GM23338 (cell line): ENCODE measurements at regions not wholly inside any gene's neighbourhood (a gene's known extent, or its start where the extent isn't known, plus 50 kb on each side); places are given as distances from the start of the nearest gene placed in this dataset.

ENCODE experiments used
- ATAC-seq: fragments of 200-7000 bp; cut with Tn5 transposase; 3 replicates; pipeline ENCODE4 v1.9.1; 2020
- DNase-seq: peaks from one replicate; pipeline ENCODE4 v3.0.0-alpha.2; 2015; ENCODE audit warnings: low spot score
- H2AFZ ChIP-seq: fragments of 200-600 bp; sonication (generic); 2 replicates; pipeline ENCODE4 v1.8.0; 2016; ENCODE audit warnings: antibody characterized with exemption, mild to moderate bottlenecking, moderate library complexity
- H3F3A ChIP-seq: fragments of 200-600 bp; sonication (generic); replicated peaks from 2 replicates; pipeline ENCODE4 v1.8.0; 2017; ENCODE audit warnings: antibody characterized with exemption, mixed run types, low read depth
- H3K27ac ChIP-seq: fragments of 200-600 bp; sonication (generic); 2 replicates; pipeline ENCODE4 v1.6.1; 2016; ENCODE audit warnings: low read depth
- H3K27me3 ChIP-seq: fragments of 200-600 bp; sonication (generic); 2 replicates; pipeline ENCODE4 v1.8.0; 2016; ENCODE audit warnings: mild to moderate bottlenecking, mixed run types, moderate library complexity; ENCODE audit not compliant: insufficient read depth
- H3K36me3 ChIP-seq: fragments of 200-600 bp; sonication (generic); 2 replicates; pipeline ENCODE4 v1.8.0; 2016; ENCODE audit warnings: mild to moderate bottlenecking; ENCODE audit not compliant: insufficient read depth
- H3K4me1 ChIP-seq: fragments of 200-600 bp; sonication (generic); 2 replicates; pipeline ENCODE4 v1.8.0; 2016; ENCODE audit warnings: mild to moderate bottlenecking, moderate library complexity; ENCODE audit not compliant: insufficient read depth
- H3K4me2 ChIP-seq: fragments of 200-600 bp; sonication (generic); 2 replicates; pipeline ENCODE4 v1.7.1; 2017; ENCODE audit warnings: mixed run types
- H3K4me3 ChIP-seq: fragments of 200-600 bp; sonication (generic); 2 replicates; pipeline ENCODE4 v1.6.1; 2016; ENCODE audit warnings: mixed run types
- H3K79me2 ChIP-seq: fragments of 200-600 bp; sonication (generic); replicated peaks from 2 replicates; pipeline ENCODE4 v1.8.0; 2017; ENCODE audit warnings: mild to moderate bottlenecking; ENCODE audit not compliant: insufficient read depth
- H3K9me2 ChIP-seq: fragments of 200-600 bp; sonication (generic); 2 replicates; pipeline ENCODE4 v1.8.0; 2017; ENCODE audit not compliant: insufficient read depth
- H4K20me1 ChIP-seq: fragments of 200-600 bp; sonication (generic); replicated peaks from 2 replicates; pipeline ENCODE4 v1.8.0; 2017; ENCODE audit warnings: mild to moderate bottlenecking; ENCODE audit not compliant: insufficient read depth
- H3K27ac Mint-ChIP-seq: 2 replicates; pipeline ENCODE4 v1.8.0; 2020; ENCODE audit warnings: inconsistent platforms, mild to moderate bottlenecking, moderate library complexity, mixed read lengths
- H3K27me3 Mint-ChIP-seq: 3 replicates; pipeline ENCODE4 v1.8.0; 2022; ENCODE audit warnings: low read depth, mild to moderate bottlenecking, moderate library complexity, mixed read lengths, inconsistent platforms; ENCODE audit not compliant: insufficient read depth, poor library complexity
- H3K36me3 Mint-ChIP-seq: 3 replicates; pipeline ENCODE4 v1.8.0; 2021; ENCODE audit warnings: low read depth, mild to moderate bottlenecking, inconsistent platforms, moderate library complexity, mixed read lengths
- H3K4me1 Mint-ChIP-seq: 3 replicates; pipeline ENCODE4 v1.8.0; 2020; ENCODE audit warnings: mild to moderate bottlenecking, inconsistent platforms, mixed read lengths
- H3K4me3 Mint-ChIP-seq: 3 replicates; pipeline ENCODE4 v1.8.0; 2021; ENCODE audit warnings: moderate library complexity, mild to moderate bottlenecking, inconsistent platforms, mixed read lengths
- H3K9me3 Mint-ChIP-seq: 3 replicates; pipeline ENCODE4 v1.8.0; 2020; ENCODE audit warnings: moderate library complexity, mild to moderate bottlenecking, inconsistent platforms, mixed read lengths
- CREB1 ChIP-seq: fragments of 250-450 bp; sonication (Bioruptor Pico); IDR thresholded peaks from 2 replicates; pipeline ENCODE4 v1.5.0; 2020; ENCODE audit warnings: low read depth, mild to moderate bottlenecking, moderate library complexity
- CTCF ChIP-seq, 2 experiments: fragments of 200-600 bp in 1 of 2; sonication (generic) in 1 of 2; conservative IDR thresholded peaks; 2 replicates each; pipeline versions ENCODE4 v1.5.1 to v1.6.1; 2016 to 2017; ENCODE audit warnings: antibody characterized with exemption in 2 of 2, low read depth in 2 of 2, mild to moderate bottlenecking in 2 of 2, moderate library complexity in 1 of 2
- EZH2 ChIP-seq: fragments of 200-600 bp; sonication (generic); IDR thresholded peaks from one replicate; pipeline ENCODE4 v1.8.0; 2017; ENCODE audit warnings: antibody characterized with exemption, mild to moderate bottlenecking, low read depth; ENCODE audit not compliant: unreplicated experiment
- EZH2phosphoT487 ChIP-seq: fragments of 200-600 bp; sonication (generic); IDR thresholded peaks from one replicate; pipeline ENCODE4 v1.8.1; 2018; ENCODE audit warnings: antibody characterized with exemption; ENCODE audit not compliant: unreplicated experiment
- NANOG ChIP-seq: IDR thresholded peaks from 2 replicates; pipeline ENCODE4 v1.6.1; 2016; ENCODE audit warnings: antibody characterized with exemption, borderline replicate concordance
- POLR2AphosphoS5 ChIP-seq: IDR thresholded peaks from 2 replicates; pipeline ENCODE4 v1.6.1; 2016; ENCODE audit warnings: antibody characterized with exemption, low read depth
- REST ChIP-seq: IDR thresholded peaks from one replicate; pipeline ENCODE4 v1.6.1; 2018; ENCODE audit warnings: antibody characterized with exemption; ENCODE audit not compliant: unreplicated experiment
- STAT1 ChIP-seq: IDR thresholded peaks from one replicate; pipeline ENCODE4 v1.6.1; 2016; ENCODE audit warnings: antibody characterized with exemption; ENCODE audit not compliant: unreplicated experiment
- ZNF114 ChIP-seq: fragments of 250-450 bp; sonication (Bioruptor Pico); IDR thresholded peaks from 2 replicates; pipeline ENCODE4 v1.5.0; 2020; ENCODE audit warnings: mild to moderate bottlenecking, moderate library complexity
- ZNF331 ChIP-seq: fragments of 250-450 bp; sonication (Bioruptor Pico); IDR thresholded peaks from 2 replicates; pipeline ENCODE4 v1.5.0; 2020; ENCODE audit warnings: low read depth, mild to moderate bottlenecking, moderate library complexity
- ZNF462 ChIP-seq: fragments of 250-450 bp; sonication (Bioruptor Pico); IDR thresholded peaks from 2 replicates; pipeline ENCODE4 v1.5.0; 2020; ENCODE audit warnings: mild to moderate bottlenecking, moderate library complexity

DNA sequence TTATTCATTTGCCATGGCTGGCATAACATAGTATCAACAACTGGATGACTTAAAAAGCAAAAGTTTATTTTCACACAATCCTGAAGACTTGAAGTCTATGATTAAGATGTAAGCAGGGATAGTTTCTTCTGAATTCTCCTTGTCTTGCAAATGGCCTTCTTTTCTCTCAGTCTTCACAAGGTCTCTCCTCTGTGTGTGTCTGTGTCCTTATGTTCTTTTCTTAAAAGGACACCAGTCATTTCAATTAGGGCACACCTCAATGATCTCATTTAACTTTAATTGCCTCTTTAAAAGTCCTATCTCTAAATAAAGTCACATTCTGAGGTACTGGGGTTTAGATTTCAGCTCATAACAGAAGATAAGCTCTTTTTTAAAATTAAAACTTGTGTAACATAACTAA, 399.7 kb downstream of the PABPC4L start:
- Histone ChIP-seq H3F3A (no peaks in the 10 kb centered on the region), H3K27ac (peak overlapping the region; percentile 8; the same call in 1 of the 2 replicates), H3K27me3 (no peaks in the 10 kb centered on the region), H4K20me1 (no peaks in the 10 kb centered on the region), H3K79me2 (no peaks in the 10 kb centered on the region), H3K4me2 (peak overlapping the region; percentile 2), H3K36me3 (no peaks in the 10 kb centered on the region), H3K9me2 (no peaks in the 10 kb centered on the region), H3K4me1 (peaks cover 14% of the 10 kb centered on the region), H3K4me3 (no peak overlapping the region), H2AFZ (no peak overlapping the region)
- H3K36me3 Mint-ChIP-seq = no peaks in the 10 kb centered on the region
- H3K27ac Mint-ChIP-seq = peak overlapping the region; percentile 84; the same call in 1 of the 2 replicates
- TF ChIP-seq EZH2phosphoT487 (no peak), STAT1 (no peak), NANOG (no peak), CREB1 (CRISPR knock-in tag) (no peak), ZNF114 (CRISPR knock-in tag) (no peak)
- no peaks in the 10 kb centered on the region for H3K9me3 Mint-ChIP-seq
- peaks cover 16% of the 10 kb centered on the region for H3K4me1 Mint-ChIP-seq
- H3K27me3 Mint-ChIP-seq = no peaks in the 10 kb centered on the region
- ATAC-seq (peak; percentile 73), DNase-seq (peak; percentile 53)
- no peak overlapping the region for H3K4me3 Mint-ChIP-seq

DNA sequence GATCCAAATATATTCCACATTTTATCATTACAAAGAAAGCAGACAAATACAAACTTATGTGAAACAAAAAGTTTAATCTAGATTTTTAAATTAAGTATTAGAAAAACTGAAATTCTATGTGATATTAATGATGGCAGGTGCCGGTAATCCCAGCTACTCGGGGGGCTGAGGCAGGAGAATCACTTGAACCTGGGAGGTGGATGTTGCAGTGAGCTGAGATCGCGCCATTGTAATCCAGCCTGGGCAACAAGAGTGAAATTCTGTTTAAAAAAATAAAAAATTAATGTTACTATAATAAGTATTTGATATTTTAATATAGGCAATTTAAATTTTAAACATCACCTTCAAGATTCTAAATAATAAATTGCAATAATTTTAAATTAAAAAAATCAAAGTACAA, 400.6 kb downstream of the PABPC4L start:
- no peak overlapping the region for H3K27ac Mint-ChIP-seq
- ATAC-seq (no peak), DNase-seq (no peak)
- H3K4me3 Mint-ChIP-seq = no peak overlapping the region
- no peaks in the 10 kb centered on the region for H4K20me1 ChIP-seq
- H3F3A ChIP-seq = no peaks in the 10 kb centered on the region
- H3K4me1 ChIP-seq = peaks cover 14% of the 10 kb centered on the region
- no peaks in the 10 kb centered on the region for H3K36me3 ChIP-seq
- no peaks in the 10 kb centered on the region for H3K79me2 ChIP-seq
- TF ChIP-seq EZH2 (no peak), ZNF331 (CRISPR knock-in tag) (no peak), CTCF (conservative IDR thresholded peaks at IDR 0.05; ENCODE audit: low read depth in 2 of 2) (no peak), POLR2AphosphoS5 (no peak), NANOG (no peak), REST (no peak), STAT1 (no peak), ZNF114 (CRISPR knock-in tag) (no peak), EZH2phosphoT487 (no peak), ZNF462 (CRISPR knock-in tag) (no peak)
- H3K4me3 ChIP-seq = no peak overlapping the region
- no peak overlapping the region for H2AFZ ChIP-seq
- H3K4me1 Mint-ChIP-seq = peaks cover 16% of the 10 kb centered on the region
- no peaks in the 10 kb centered on the region for H3K27me3 Mint-ChIP-seq
- H3K27ac ChIP-seq = no peak overlapping the region
- H3K36me3 Mint-ChIP-seq = no peaks in the 10 kb centered on the region
- H3K4me2 ChIP-seq = no peak overlapping the region
- H3K27me3 ChIP-seq = no peaks in the 10 kb centered on the region
- H3K9me3 Mint-ChIP-seq = no peaks in the 10 kb centered on the region
- no peaks in the 10 kb centered on the region for H3K9me2 ChIP-seq
